WERI-Rb-1 (cell line): ENCODE measurements at regions not wholly inside any gene's neighbourhood (a gene's known extent, or its start where the extent isn't known, plus 50 kb on each side); places are given as distances from the start of the nearest gene placed in this dataset.

ENCODE experiments used
- DNase-seq: peaks from one replicate; pipeline ENCODE4 v3.0.0-alpha.2; 2020
- H3K27ac ChIP-seq: fragments of 250-450 bp; sonication (Bioruptor Pico); 2 replicates; pipeline ENCODE4 v1.5.1; 2020; ENCODE audit warnings: mild to moderate bottlenecking, moderate library complexity
- H3K27me3 ChIP-seq: fragments of 250-450 bp; sonication (Bioruptor Pico); 2 replicates; pipeline ENCODE4 v1.5.1; 2021; ENCODE audit warnings: mild to moderate bottlenecking, low read depth, moderate library complexity; ENCODE audit not compliant: insufficient read depth, severe bottlenecking
- H3K36me3 ChIP-seq: fragments of 250-450 bp; sonication (Bioruptor Pico); 2 replicates; pipeline ENCODE4 v1.5.1; 2020; ENCODE audit warnings: mild to moderate bottlenecking, moderate library complexity
- H3K4me3 ChIP-seq: 2 replicates; pipeline ENCODE4 v1.5.1; 2011; ENCODE audit warnings: low read depth, mild to moderate bottlenecking, control low read depth, low read length
- H3K9me3 ChIP-seq: fragments of 250-450 bp; sonication (Bioruptor Pico); 2 replicates; pipeline ENCODE4 v1.5.1; 2021; ENCODE audit warnings: mild to moderate bottlenecking, moderate library complexity; ENCODE audit not compliant: severe bottlenecking
- CTCF ChIP-seq: IDR thresholded peaks from 2 replicates; pipeline ENCODE4 v1.5.1; 2011; ENCODE audit warnings: low read depth, mild to moderate bottlenecking, control low read depth, inconsistent platforms, low read length

GRCh38 chr7:22670422-22670815, 56.6 kb upstream of the IL6 start:
- H3K9me3 ChIP-seq = no peaks in the 10 kb centered on the region
- no peaks in the 10 kb centered on the region for H3K36me3 ChIP-seq
- TF ChIP-seq CTCF = no peak
- no peak overlapping the region for H3K27ac ChIP-seq
- H3K4me3 ChIP-seq = no peak overlapping the region
- no peak for DNase-seq
- H3K27me3 ChIP-seq = no peaks in the 10 kb centered on the region

- no peak for TF ChIP-seq CTCF
- Histone ChIP-seq H3K4me3 (no peak overlapping the region), H3K27me3 (no peaks in the 10 kb centered on the region), H3K36me3 (no peaks in the 10 kb centered on the region), H3K9me3 (no peaks in the 10 kb centered on the region), H3K27ac (no peak overlapping the region)
- no peak for DNase-seq
Observed at GRCh38 chr7:22669692-22670421, 57.1 kb upstream of the IL6 start.

GRCh38 chr7:22668971-22669401, 58.0 kb upstream of the IL6 start:
- no peak overlapping the region for H3K27ac ChIP-seq
- DNase-seq = no peak
- H3K4me3 ChIP-seq = no peak overlapping the region
- no peak for TF ChIP-seq CTCF
- H3K27me3 ChIP-seq = no peaks in the 10 kb centered on the region
- no peaks in the 10 kb centered on the region for H3K36me3 ChIP-seq
- no peaks in the 10 kb centered on the region for H3K9me3 ChIP-seq

- no peak overlapping the region for H3K4me3 ChIP-seq
- H3K9me3 ChIP-seq = no peaks in the 10 kb centered on the region
- DNase-seq = no peak
- H3K27ac ChIP-seq = no peak overlapping the region
- no peaks in the 10 kb centered on the region for H3K27me3 ChIP-seq
- no peaks in the 10 kb centered on the region for H3K36me3 ChIP-seq
- TF ChIP-seq CTCF = no peak
Observed at GRCh38 chr7:22667562-22668239, 59.3 kb upstream of the IL6 start.

- no peaks in the 10 kb centered on the region for H3K27me3 ChIP-seq
- H3K4me3 ChIP-seq = no peak overlapping the region
- no peak for TF ChIP-seq CTCF
- no peak overlapping the region for H3K27ac ChIP-seq
- H3K36me3 ChIP-seq = no peaks in the 10 kb centered on the region
- no peaks in the 10 kb centered on the region for H3K9me3 ChIP-seq
- DNase-seq = no peak
Observed at GRCh38 chr7:22667187-22667561, 59.8 kb upstream of the IL6 start.
